ENCODE measurements at regions not wholly inside any gene's neighbourhood (a gene's known extent, or its start where the extent isn't known, plus 50 kb on each side); places are given as distances from the start of the nearest gene placed in this dataset.

GRCh38 chr11:105553025-105553424 lies 56.8 kb upstream of the GRIA4 start:
- POLR2A ChIA-PET = no interaction called here
- no TSS peak for BruUV-seq (replicated peaks)

More at GRCh38 chr11:105553025-105553424, 56.8 kb upstream of the GRIA4 start:
- in situ Hi-C loops (cut with MboI) (no loop called here), intact Hi-C loops (cut with micrococcal nuclease) (no loop called here)
- H3K9me1 ChIP-seq (ENCODE audit: control insufficient read depth, insufficient read depth, low read length) = no peaks in the 10 kb centered on the region
- no peak overlapping the region for H2AFZ ChIP-seq (ENCODE audit: low read depth, low read length)
- WGBS (ENCODE audit: insufficient coverage, low coverage, missing lambda C conversion rate) = 3% methylated on average over 4 of the region's 4 CpGs
- H3K79me2 ChIP-seq (ENCODE audit: control insufficient read depth, insufficient read depth, low read length) = no peaks in the 10 kb centered on the region
- FAIRE-seq = no peak
- no peak overlapping the region for H3K9ac ChIP-seq (ENCODE audit: insufficient read depth in 1 of 2, low read depth in 2 of 2, low read length in 2 of 2)
- H3K27me3 ChIP-seq (ENCODE audit: control insufficient read depth in 2 of 2, insufficient read depth in 2 of 2, low read length in 2 of 2) = no peaks in the 10 kb centered on the region
- ATAC-seq = peak; percentile 42; the same call in 2 of the 3 replicates
- no peak overlapping the region for H3K4me2 ChIP-seq (ENCODE audit: insufficient read depth, low read length)
- no peaks in the 10 kb centered on the region for H3K36me3 ChIP-seq (ENCODE audit: control insufficient read depth, insufficient read depth, low read length)
- peak in 1 of 4 experiments; percentile 8 for DNase-seq (ENCODE audit: extremely low read depth in 1 of 4, low spot score in 3 of 4)
- TF ChIP-seq RFX5 (IDR thresholded peaks at IDR 0.05; ENCODE audit: low read depth, low read length) = peak; percentile 29; the same call in 1 of the 2 replicates
- TF ChIP-seq, protein P1, sequence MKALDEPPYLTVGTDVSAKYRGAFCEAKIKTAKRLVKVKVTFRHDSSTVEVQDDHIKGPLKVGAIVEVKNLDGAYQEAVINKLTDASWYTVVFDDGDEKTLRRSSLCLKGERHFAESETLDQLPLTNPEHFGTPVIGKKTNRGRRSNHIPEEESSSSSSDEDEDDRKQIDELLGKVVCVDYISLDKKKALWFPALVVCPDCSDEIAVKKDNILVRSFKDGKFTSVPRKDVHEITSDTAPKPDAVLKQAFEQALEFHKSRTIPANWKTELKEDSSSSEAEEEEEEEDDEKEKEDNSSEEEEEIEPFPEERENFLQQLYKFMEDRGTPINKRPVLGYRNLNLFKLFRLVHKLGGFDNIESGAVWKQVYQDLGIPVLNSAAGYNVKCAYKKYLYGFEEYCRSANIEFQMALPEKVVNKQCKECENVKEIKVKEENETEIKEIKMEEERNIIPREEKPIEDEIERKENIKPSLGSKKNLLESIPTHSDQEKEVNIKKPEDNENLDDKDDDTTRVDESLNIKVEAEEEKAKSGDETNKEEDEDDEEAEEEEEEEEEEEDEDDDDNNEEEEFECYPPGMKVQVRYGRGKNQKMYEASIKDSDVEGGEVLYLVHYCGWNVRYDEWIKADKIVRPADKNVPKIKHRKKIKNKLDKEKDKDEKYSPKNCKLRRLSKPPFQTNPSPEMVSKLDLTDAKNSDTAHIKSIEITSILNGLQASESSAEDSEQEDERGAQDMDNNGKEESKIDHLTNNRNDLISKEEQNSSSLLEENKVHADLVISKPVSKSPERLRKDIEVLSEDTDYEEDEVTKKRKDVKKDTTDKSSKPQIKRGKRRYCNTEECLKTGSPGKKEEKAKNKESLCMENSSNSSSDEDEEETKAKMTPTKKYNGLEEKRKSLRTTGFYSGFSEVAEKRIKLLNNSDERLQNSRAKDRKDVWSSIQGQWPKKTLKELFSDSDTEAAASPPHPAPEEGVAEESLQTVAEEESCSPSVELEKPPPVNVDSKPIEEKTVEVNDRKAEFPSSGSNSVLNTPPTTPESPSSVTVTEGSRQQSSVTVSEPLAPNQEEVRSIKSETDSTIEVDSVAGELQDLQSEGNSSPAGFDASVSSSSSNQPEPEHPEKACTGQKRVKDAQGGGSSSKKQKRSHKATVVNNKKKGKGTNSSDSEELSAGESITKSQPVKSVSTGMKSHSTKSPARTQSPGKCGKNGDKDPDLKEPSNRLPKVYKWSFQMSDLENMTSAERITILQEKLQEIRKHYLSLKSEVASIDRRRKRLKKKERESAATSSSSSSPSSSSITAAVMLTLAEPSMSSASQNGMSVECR (CRISPR knock-in tag; IDR thresholded peaks at IDR 0.05) = no peak
- H3K27ac ChIP-seq (ENCODE audit: extremely low read depth, low read depth, low read length) = no peak overlapping the region
- no peaks in the 10 kb centered on the region for H3K9me3 ChIP-seq (replicated peaks; ENCODE audit: control insufficient read depth, insufficient read depth, low read depth, low read length)
- CTCF ChIA-PET (ENCODE audit: low intra/inter-chr PET ratio) = no interaction called here
- H3K4me1 ChIP-seq (replicated peaks in 1 of 2; ENCODE audit: control insufficient read depth in 2 of 2, insufficient read depth in 2 of 2, low read length in 2 of 2) = no peaks in the 10 kb centered on the region
- H3K4me3 ChIP-seq = no peak overlapping the region
- H4K20me1 ChIP-seq (replicated peaks; ENCODE audit: control insufficient read depth, insufficient read depth, low read length) = no peaks in the 10 kb centered on the region
